Dermis blood vessel endothelial cell (primary cell): ENCODE measurements at regions not wholly inside any gene's neighbourhood (a gene's known extent, or its start where the extent isn't known, plus 50 kb on each side); places are given as distances from the start of the nearest gene placed in this dataset.

Experiments
- DNase-seq: peaks from one replicate; pipeline ENCODE4 v3.0.0; 2010

DNA sequence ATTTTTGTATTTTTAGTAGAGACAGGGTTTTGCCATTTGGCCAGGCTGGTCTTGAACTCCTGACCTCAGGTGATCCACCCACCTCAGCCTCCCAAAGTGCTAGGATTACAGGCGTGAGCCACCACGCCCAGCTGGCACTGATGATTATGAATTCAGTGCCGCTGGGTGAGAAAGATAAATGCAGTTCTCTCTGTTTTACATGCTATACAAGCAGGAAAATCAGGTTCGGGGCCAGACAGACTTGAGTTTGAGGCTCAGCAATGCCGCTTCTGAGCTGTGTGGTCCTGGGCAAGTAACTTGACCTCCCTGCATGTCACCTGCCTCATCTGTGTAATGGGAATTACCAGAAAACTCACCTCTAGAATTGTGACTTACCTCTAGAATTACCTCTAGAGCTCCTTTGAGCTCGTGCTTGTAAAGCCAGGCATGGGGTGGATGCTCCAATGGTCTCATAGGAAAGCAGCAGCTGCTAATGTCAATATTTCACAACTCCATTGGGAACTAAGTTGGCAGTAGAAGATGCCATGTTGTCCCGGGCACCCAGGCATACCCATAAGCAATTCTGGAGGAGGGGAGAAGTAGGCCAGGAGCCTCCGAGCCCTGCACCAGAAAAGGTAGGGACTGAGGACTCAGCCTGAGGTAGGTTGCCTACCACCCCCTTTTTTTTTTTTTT, 119.8 kb upstream of the SLC25A33 start:
- no peak for DNase-seq

DNA sequence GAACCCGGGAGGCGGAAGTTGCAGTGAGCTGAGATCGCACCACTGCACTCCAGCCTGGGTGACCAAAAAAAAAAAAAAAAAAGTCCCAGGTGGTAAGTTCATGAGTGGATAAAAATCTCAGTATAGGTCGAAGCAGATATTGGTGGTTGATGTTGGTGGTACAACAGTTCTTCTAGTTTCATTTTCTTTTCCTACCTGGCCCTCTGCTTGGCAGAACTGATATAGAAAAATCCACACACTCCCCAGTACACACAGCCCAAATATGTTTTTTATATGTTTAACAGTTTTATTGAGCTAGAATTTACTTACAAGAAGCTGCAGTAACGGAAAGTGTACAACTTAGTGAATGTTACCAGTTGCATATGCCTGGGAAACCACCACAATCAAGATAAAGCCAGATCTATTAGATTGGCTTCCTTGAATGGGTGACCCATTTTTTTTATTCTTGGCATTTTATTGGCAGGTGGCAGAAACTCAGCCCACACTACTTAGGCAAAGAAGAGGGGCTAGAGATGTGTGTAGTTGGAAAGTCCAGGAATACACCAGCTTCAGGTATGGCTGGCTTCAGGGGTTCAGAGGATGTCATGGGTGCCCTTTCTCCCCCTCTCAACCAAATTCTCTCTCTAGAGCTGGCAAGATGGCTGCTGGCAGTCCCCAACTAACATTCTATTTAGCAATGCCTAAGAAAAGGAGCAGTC, 118.3 kb upstream of the SLC25A33 start:
- DNase-seq: no peak

DNA sequence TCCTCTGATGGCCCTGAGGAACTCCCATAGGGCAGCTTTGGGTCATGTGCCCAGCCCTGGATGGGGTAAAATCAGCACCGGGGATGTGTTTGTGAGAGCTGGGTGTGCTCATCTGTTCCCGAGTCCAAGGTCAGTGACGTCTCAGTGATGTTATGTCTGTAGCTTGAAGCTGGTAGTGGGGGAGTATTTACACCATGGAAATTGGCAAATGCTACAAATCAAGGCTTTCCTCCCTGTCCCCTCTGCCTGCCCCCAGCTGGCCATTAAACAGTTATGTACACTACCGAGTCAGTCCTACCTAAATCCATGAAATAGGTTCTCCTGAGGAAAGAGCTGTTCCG, 117.8 kb upstream of the SLC25A33 start:
- no peak for DNase-seq

DNA sequence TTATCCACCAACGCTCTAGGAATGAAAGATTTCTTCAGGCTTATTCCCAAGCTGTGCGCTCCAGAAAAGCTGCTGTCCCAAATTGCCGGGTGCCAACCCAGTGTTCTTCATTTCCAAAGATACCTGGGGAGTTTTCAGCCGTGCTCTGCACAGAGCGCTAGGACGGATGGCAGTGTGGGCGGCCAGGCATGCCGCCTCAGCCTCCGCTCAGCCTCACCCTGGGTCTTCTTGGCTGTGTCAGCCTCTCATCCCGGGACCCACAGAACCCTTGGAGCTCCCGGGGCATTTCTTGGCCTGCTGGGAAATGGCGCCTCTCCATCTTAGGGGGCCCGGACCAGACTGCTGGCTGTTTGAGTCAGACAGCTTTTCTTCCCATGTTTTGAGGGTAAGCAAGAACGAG, 116.9 kb upstream of the SLC25A33 start:
- DNase-seq: no peak

DNA sequence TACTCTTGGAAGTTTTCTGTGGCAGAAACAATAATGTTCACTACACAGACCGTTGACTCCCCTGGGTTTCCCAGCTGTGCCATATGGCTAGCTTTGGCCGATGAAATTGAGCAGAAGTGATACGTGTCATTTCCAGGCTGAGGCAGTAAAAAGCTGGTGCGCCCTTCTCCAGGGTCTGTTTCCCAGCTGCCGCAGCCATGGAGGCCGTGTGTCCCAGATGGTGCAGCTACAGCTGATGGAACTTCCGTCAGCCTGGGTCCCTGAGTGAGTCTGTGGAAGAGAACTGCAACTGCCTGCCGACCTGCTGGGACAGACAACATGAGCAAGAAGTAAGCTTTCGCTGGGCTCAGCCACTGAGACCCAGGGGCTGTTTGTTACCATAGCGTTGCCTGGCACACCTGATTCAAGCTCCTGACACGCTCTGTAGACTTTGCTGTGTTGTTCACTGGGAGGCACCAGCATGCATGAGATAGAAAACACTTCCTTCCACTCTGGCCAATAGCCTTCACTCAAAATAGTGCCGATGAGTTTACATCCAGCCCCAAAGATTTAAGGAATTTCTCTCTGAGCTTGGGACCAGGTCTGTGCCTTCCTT, 116.3 kb upstream of the SLC25A33 start:
- no peak for DNase-seq

DNA sequence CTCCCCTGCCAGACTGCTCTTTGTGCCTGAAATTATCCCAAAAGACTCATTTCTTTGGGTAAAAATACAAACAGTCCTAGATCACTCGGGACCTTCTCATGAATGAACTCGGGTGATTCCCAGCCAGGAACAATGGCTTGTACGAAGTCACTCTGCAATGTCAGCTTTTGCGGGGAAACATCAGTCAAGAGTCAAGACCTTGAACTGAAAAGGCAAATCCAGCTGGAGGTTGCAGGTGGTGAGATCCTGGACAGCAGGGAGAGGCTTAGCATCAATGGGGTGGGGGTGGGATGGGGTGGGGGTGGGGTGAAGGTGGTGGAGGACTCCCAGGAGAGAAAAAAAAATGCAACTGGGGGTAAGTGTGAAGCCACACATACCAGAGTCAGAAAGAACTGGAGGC, 115.0 kb upstream of the SLC25A33 start:
- DNase-seq: no peak

DNA sequence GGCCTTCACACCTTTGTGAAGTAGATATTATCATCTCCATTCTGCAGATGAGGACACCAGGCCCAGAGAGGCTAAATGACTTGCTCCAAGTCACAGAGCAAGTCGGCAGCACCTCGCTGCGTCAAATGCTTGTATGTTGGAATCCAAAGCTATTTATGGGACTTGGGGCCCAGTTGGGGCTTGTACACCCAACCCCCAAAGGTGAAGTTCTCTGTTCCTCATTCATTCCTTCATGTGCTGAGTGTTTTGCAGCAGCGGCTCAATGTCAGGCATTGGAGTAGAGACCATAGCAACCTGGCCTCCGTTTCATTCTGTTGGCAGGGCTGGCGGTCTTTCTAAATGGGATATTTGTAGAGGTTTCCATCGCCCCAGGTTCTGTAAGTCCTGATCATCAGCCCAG, 113.4 kb upstream of the SLC25A33 start:
- no peak for DNase-seq

DNA sequence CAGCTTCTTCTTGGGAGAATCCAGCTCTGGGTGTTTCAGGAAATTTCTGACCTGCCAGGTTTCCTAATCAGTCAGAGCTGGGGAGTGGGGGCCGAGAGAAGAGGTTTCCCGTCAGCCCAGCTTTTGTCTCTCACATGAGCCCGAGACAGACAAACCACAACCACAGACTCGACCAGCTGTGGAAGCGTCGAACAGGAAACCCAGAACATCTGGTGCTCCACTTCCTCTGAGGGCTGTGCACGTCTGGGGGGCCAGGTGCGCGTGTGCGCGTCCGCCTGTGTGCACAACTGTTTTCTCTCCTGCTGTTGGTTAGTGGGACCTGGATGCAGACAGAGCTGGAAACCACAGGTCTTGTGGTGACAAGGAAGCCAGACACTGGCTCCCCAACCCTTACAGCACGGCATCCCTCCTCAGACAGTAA, 113.0 kb upstream of the SLC25A33 start:
- no peak for DNase-seq

DNA sequence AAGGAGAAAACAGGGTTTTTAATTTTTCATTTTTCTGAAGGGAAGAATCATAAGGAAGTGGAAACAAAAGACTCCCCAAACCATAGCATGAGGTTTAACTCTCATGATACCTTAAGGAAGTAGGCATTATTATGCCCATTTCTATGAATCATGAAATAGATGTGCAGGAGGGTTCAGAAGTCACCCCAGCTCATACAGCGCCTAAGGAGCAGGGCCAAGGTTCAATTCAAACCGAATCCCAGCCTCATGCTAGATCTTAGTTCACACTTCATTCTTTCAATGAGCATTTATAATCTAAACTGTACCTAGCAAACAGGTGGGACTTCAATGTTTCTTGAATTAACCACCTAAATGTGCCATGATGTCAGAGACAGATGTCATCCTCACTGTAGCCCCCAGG, 111.9 kb upstream of the SLC25A33 start:
- DNase-seq: no peak

DNA sequence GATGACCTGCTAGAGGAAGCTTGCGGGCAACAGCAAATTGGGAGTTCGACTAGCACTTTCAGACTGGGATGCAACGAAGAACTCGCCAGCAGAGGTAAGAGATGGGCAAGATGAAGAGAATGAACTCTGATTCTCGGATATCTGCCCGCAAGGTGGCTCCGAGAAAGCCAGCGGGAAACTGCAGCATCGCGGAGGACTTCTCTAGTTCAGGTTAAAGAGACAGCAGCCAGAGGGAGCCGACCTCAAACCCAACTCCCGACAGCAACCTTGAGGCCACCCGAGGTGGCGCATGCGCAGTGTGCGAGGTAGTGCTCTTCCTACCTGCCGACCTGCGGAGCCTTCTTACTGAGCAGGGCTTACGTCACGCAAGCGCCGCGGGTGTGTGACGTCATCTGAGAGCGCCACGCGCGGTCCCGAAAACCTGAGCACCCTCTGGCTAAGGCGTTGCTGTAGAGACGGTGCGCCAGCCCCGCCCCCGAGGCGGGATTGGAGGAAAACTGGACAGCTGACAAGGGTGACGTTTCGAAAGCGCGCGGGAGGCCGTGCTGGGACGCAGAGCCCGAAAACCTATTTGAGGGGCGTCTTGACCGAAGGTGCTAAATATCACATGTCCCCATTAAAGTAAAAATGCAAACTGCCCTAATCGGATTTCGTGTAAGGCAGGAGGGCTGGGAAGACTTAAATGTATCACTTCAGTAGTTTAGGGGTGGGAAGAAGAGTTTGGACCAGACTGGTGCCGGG, 110.5 kb upstream of the SLC25A33 start:
- DNase-seq: peak; percentile 100

DNA sequence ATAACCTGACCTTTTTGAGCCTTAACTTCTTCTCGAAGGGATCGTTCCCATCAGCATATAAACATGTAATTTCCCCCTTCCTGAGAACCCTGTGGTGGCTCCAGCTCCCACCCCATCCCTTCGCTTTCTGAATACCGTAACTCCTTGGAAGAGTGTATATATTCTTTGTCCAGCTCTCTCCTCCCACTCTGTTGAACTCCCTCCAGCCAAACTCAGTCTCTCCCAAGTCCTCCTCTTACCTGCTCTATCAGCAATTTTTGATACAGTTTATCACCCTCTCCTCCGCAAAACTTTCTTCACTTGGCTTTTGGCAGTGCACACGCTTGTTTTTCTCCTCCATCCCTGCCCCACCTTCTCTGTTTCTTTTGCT, 109.9 kb upstream of the SLC25A33 start:
- no peak for DNase-seq

DNA sequence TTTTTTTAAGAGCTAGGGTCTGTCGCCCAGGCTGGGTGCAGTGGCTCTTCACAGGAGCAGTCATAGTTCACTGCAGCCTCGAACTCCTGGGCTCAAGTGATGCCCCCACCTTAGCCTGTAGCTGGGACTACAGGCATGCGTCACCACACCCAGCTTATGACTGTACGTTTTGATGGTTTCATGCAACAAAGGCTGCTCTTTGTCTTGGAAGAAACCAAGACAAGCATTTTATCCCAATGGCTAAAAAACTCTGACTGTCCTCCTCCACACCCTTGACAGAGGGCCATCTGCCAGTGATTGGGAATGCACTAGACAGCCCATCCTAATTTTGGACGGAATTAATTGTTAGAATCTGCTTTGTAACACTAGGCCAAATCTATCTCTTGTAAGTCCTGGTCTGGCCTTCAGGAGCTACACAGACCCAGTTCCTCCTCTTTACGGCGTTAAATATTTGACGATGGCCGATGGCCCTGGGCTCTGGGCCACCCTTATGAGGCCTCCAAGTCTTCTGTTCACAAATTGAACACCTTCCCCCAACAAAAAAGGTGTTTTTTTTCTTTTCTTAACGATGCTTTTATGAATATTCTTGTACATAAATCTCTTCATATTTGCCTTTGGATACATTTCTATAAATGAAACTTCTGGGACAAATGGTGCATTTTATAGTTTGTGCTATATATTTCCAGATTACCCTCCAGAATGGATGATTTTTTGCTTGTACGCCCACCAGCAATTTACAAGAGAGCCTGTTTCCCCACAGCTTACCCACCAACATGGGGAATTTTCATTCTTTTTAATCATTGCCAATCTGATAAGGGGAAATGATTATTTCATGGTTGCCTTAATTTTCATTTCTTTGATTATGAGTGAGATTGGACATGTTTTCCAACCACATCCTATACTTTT, 104.8 kb upstream of the SLC25A33 start:
- no peak for DNase-seq

DNA sequence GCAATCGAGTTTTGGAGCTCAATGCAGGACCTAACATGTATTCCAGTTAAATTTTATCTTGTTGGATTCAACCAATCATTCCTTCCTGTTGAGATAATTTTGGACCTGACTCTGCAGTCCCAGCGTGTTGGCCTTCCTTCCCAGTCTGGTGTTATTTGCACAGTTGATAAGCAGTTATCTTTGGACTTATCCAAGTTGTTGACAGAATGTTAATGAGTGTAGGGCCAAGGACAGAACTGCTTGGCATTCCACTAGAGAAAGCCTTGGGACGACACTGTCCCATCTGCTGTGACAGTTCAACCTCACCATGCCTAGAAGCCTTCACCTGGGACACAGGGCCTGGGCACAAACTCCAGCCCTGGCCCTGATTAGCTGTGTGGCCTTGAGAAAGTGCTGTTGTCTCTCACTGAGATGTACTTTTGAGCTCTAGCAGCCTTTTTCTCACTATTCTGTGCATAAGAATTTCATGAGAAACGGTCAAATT, 104.1 kb upstream of the SLC25A33 start:
- DNase-seq: no peak

DNA sequence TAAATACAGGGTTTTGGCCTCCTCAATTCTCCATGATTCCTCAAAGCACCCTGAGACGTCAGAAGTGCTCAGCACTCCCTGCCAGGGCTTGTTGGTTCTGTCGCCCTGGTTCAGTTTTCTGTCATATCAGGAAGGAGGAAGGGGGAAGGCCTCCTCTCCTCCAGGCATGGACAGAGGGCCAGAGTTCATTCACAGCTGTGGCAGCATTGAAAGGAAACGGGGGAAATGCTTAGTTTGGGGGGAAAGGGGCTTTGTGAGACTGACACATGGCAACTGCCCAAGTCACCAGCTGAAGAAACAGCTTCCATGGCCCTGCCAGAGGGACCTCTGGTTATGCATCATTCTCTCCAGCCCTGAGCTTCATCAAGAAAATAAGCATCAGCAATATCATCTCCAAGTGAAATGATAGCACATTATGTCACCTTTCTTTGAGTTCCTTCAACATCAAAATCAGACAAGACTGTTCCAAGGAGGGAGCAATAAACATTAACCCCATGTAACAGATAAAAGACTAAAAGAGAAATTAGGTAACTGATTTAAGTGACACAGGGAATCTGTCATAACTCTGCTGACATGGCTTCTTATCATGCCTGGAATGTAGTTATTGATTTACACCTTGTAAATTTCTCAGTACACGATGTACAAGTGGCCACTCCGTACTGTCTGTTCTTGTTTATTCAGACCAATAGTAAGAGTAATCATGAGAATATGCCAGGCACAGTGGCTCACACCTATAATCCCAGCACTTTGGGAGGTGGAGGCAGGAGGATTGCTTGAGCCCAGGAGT, 103.2 kb upstream of the SLC25A33 start:
- DNase-seq: peak; percentile 61

DNA sequence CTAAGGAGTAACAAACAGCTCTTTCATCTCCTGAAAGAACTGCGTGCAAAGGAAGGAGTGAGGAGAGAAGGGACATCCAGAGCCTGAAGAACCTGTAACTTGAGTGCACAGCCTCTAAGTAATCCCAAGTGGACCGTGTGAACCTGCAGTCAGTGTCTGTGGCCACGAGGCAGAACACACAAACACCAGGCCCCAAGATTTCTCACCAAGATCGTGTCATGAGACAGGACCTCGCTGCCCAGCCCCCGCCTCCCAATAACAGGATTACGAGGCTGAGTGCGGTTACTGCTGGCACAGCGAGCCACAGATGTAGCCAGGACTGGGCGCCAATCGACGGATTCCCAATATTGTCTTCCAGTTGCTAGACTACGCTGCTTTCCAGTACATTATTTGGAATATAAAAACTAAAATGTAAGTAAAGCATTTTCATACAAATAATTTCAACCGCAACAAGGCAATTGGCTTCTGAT, 101.3 kb upstream of the SLC25A33 start:
- DNase-seq: no peak

DNA sequence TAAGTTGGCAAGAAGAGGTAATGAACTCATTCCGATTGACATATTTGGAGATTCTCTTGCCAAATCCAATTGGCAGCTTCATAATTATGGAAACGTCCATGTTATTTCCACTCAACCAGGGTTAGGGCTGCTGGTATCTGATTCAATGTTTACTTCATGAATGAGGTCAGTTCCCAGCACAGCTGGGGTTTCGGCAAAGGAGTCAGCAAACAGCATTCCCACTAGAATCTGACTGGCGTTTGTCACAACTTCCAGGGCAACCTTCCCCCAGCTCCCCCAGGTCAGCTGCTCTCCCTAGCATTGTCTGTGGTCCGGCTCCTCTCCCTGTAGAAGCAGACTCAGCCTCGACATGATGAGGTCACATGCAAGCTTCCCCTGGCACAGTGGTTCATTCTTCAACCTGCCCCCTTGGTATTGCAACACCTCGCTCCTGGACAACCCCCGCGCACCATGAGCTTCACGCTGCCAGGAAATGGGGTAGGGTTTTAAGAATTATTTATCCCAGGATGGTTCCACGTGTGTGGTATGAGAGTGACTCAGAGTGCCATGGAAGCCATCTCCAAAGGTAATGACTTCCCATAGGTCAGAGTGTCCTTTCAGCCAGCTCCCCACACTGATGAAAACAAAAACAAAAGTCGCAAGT, 100.7 kb upstream of the SLC25A33 start:
- DNase-seq: peak; percentile 94

DNA sequence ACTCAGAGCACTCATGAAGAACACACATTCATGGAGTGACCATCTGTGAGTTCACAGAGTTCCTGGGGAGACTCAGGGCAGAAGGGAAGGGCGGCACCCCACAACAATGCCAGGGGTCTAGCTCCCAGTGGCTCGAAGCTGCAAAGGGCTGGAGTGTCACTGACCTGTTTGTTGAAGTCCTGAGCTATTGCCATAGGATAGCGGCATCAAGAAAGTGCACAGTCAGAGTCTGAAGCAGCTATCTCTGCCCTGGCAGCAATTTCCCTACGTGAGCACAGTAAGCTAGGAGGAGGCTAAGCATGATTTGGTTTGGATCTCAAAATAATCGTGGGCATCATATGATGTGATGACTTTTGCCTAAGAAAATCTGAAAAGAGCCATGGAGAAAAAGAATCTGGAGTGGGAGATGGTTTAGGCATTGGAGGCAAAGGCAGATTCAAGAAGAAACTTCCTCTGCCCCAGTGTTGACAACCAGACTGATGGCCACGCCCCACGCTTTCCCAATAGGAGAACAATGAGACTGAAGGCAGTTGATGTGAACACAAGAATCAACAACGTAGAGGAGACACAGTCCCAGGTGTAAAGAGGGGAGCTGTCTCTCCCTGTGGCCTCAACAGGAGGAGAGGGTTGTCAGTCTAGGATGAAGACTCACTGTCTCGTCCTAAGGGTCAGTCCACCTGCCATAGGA, 100.0 kb upstream of the SLC25A33 start:
- DNase-seq: no peak

DNA sequence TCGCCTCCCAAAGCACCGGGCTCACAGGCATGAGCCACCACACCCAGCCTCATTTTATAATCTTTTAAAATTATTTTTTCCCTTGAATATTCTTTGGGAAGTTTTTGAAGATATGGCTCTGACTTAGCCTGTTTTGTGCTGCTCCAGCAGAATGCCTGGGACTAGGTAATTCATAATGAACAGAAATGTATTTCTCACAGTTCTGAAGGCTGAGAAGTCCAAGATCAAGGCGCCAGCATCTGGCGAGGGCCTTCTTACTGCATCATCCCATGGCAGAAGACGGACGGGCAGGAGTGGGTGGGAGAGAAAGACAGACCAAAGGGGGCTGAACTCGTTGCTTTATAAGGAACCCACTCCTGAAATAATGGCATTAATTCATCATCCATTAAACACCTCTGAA, 99.0 kb upstream of the SLC25A33 start:
- DNase-seq: no peak

DNA sequence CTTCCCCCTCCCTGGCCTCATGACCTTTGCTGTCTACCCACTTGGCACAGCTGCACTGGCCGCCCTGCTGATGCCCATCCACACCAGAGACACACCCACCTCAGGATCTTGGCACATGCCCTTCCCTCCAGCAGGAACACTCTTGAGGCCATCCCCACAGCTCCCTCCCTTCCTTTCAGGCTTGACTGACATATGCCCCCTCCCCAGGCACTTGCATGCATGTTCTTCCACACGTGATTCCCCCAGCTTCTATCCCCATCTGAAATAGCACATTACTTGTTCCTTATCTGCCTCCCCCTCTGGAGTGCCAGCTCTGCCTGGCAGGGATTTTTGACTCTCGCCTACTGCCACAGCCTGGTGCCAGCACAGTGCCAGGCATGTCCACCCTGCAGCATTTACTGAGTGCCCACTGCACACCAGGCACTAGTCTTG, 98.5 kb upstream of the SLC25A33 start:
- no peak for DNase-seq

DNA sequence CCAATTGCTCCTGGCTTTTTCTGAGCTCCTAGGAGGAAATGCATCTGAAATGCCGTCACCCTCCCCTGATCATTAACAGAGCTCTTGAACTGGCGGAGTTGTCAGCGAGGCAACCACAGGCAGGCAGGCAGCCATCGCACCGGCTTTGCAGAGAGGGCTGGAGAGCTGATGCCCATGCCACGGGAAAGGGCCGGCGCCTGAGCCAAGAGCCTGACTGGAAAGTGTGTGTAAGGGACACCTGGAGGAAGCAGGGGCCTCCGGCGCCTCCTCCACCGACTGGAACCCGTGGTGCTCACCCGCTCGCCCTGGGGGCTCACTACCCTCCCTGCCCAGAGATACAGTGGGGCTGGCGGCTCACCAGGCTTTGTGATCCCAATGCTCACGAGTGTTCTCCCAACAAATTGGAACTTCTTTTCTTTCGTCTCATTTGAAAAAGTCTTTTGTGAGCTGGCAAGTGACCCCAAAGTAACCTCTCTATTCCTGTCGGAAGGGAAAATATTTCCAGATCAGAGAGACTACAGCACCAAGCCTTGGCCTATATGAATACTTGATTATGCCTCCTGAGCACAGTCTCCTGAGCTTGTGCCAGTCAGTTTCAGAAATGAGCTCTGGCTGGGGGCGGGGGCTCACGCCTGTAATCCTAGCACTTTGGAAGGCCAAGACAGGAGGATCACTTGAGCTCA, 97.7 kb upstream of the SLC25A33 start:
- DNase-seq: peak; percentile 89
